ENCODE measurements at regions not wholly inside any gene's neighbourhood (a gene's known extent, or its start where the extent isn't known, plus 50 kb on each side); places are given as distances from the start of the nearest gene placed in this dataset.

- H3K9me3 ChIP-seq = no peaks in the 10 kb centered on the region
- ATAC-seq = no peak
- intact Hi-C loops (cut with DNase I, micrococcal nuclease) = no loop called here
- TF ChIP-seq CTCF (IDR thresholded peaks at IDR 0.05) = no peak
- no peaks in the 10 kb centered on the region for H3K4me1 ChIP-seq (ENCODE audit: low read depth)
- no peak overlapping the region for H3K4me3 ChIP-seq
- no peak for DNase-seq
- no peaks in the 10 kb centered on the region for H3K36me3 ChIP-seq (ENCODE audit: low read depth)
These were observed 113.2 kb upstream of the RAG2 start for GRCh38 chr11:36711104-36711825.

Measured in mucosa of descending colon (tissue), 3 donors.